ENCODE measurements at regions not wholly inside any gene's neighbourhood (a gene's known extent, or its start where the extent isn't known, plus 50 kb on each side); places are given as distances from the start of the nearest gene placed in this dataset.

DNA sequence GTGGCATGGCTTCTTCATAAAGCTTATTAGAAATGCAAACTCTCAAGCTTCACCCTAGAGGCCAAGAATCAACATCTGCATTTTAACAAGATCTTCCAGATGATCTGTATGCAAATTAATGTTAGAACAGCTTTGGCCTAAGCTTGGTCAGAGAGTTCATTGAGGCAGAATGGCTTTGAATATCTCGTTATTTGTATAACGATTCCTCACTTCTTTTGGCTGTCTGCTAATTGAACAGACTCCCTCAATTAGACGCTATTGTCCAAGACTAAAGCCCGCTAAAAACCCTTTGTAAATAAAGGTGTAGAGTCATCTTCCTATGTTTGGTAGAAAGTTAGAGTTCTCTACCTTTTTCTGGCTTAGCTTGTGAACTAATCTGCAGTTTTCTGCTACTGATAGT lies 1453.7 kb downstream of the CDH8 start:
- TF ChIP-seq CTCF (IDR thresholded peaks at IDR 0.05) (no peak), POLR2A (IDR thresholded peaks at IDR 0.05) (no peak), EP300 (IDR thresholded peaks at IDR 0.05) (no peak)
